ENCODE measurements at regions not wholly inside any gene's neighbourhood (a gene's known extent, or its start where the extent isn't known, plus 50 kb on each side); places are given as distances from the start of the nearest gene placed in this dataset.

GRCh38 chr2:216773072-216773471 lies 77.7 kb upstream of the IGFBP5 start:
- no peak for ATAC-seq
- ChIA-PET CTCF (no interaction called here), POLR2A (no interaction called here), RAD21 (ENCODE audit: low non-redundant PET in 1 of 2, low total read pairs in 2 of 2, uncharacterized antibody in 2 of 2, unreplicated experiment in 2 of 2) (no interaction called here)
- no peaks in the 10 kb centered on the region for H3K36me3 ChIP-seq (ENCODE audit: control insufficient read depth in 1 of 2, insufficient read depth in 2 of 2, low read length in 2 of 2)
- TF ChIP-seq CBX3 (IDR thresholded peaks at IDR 0.05; ENCODE audit: low read depth) (no peak), JUND (IDR thresholded peaks at IDR 0.05) (no peak), FOSL1 (IDR thresholded peaks at IDR 0.05; ENCODE audit: low read depth) (no peak), TCF7L2 (IDR thresholded peaks at IDR 0.05; ENCODE audit: borderline replicate concordance, extremely low read depth, insufficient read depth, insufficient read length) (no peak), CTCF (IDR thresholded peaks at IDR 0.05 in 2 of 3, conservative IDR thresholded peaks at IDR 0.05 in 1 of 3; ENCODE audit: borderline replicate concordance in 1 of 3, insufficient read depth in 1 of 3, low read depth in 2 of 3, low read length in 2 of 3) (no peak), SIN3A (IDR thresholded peaks at IDR 0.05; ENCODE audit: low read depth) (no peak), ZBTB33 (IDR thresholded peaks at IDR 0.05; ENCODE audit: extremely low read depth, insufficient replicate concordance, low read length) (no peak), RAD21 (IDR thresholded peaks at IDR 0.05; ENCODE audit: low read depth) (no peak), ZNF274 (IDR thresholded peaks at IDR 0.05; ENCODE audit: low read depth, low read length) (no peak), POLR2AphosphoS5 (IDR thresholded peaks at IDR 0.05; ENCODE audit: low read depth, low read length) (no peak), ATF3 (IDR thresholded peaks at IDR 0.05) (no peak), SP1 (IDR thresholded peaks at IDR 0.05; ENCODE audit: low read depth) (no peak), POLR2A (IDR thresholded peaks at IDR 0.05; ENCODE audit: borderline replicate concordance, extremely low read depth, insufficient read depth, insufficient read length) (no peak), EZH2phosphoT487 (IDR thresholded peaks at IDR 0.05; ENCODE audit: borderline replicate concordance) (no peak), EGR1 (IDR thresholded peaks at IDR 0.05; ENCODE audit: low read depth) (no peak), ZFX (IDR thresholded peaks at IDR 0.05) (no peak), EZH2 (IDR thresholded peaks at IDR 0.05) (no peak), REST (IDR thresholded peaks at IDR 0.05; ENCODE audit: low read depth) (no peak), YY1 (IDR thresholded peaks at IDR 0.05; ENCODE audit: extremely low read depth, insufficient replicate concordance, low read depth, low read length) (no peak)
- H3K9me3 ChIP-seq (ENCODE audit: control insufficient read depth in 1 of 2, insufficient read depth in 1 of 2, low read depth in 1 of 2, low read length in 2 of 2), result no peaks in the 10 kb centered on the region
- H3K4me3 ChIP-seq (replicated peaks in 1 of 2; ENCODE audit: low read depth in 1 of 2, low read length in 2 of 2), result no peak overlapping the region
- H3K27ac ChIP-seq (ENCODE audit: low read depth, low read length), result no peak overlapping the region
- BruUV-seq (replicated peaks), result no TSS peak
- H3K9me2 ChIP-seq (ENCODE audit: insufficient read depth), result no peaks in the 10 kb centered on the region
- no peak overlapping the region for H3K4me2 ChIP-seq (ENCODE audit: low read length)
- H3K9ac ChIP-seq (ENCODE audit: low read length), result no peak overlapping the region
- H4K20me1 ChIP-seq (ENCODE audit: insufficient read depth), result no peaks in the 10 kb centered on the region
- no peaks in the 10 kb centered on the region for H3K79me2 ChIP-seq (ENCODE audit: insufficient read depth, low read length)
- intact Hi-C loops (cut with micrococcal nuclease), result no loop called here
- DNase-seq (ENCODE audit: low read depth, low spot score), result no peak
- no peak overlapping the region for H2AFZ ChIP-seq (ENCODE audit: low read depth, low read length, poor library complexity, severe bottlenecking)
- no peaks in the 10 kb centered on the region for H3K4me1 ChIP-seq (ENCODE audit: control insufficient read depth in 1 of 2, insufficient read depth in 2 of 2, low read length in 2 of 2)
- peaks cover 9% of the 10 kb centered on the region for H3K27me3 ChIP-seq (ENCODE audit: insufficient read depth, low read length)

All from HCT116 (cell line).